SK-N-SH treated with all-trans-retinoic acid at 6 μM for 48 hours (cell line): ENCODE measurements at regions not wholly inside any gene's neighbourhood (a gene's known extent, or its start where the extent isn't known, plus 50 kb on each side); places are given as distances from the start of the nearest gene placed in this dataset.

ENCODE experiments used
- ATAC-seq: fragments of 200-7000 bp; cut with Tn5 transposase; 3 replicates; pipeline ENCODE4 v1.9.1; 2020; ENCODE audit warnings: mild to moderate bottlenecking, moderate library complexity
- ARNTL ChIP-seq: fragments of 450-650 bp; formaldehyde crosslinking; IDR thresholded peaks from 2 replicates; pipeline ENCODE4 v1.5.0; 2020; ENCODE audit warnings: low read depth, mild to moderate bottlenecking, moderate library complexity, borderline replicate concordance
- CREB5 ChIP-seq: fragments of 250-450 bp; sonication (Bioruptor Pico); IDR thresholded peaks from 2 replicates; pipeline ENCODE4 v1.5.1; 2020; ENCODE audit warnings: low read depth, mild to moderate bottlenecking, moderate library complexity
- CSDC2 ChIP-seq: fragments of 250-450 bp; sonication (Bioruptor Pico); IDR thresholded peaks from 2 replicates; pipeline ENCODE4 v1.5.0; 2020; ENCODE audit warnings: mild to moderate bottlenecking, moderate library complexity
- CSRNP3 ChIP-seq: fragments of 250-450 bp; sonication (Bioruptor Pico); IDR thresholded peaks from 2 replicates; pipeline ENCODE4 v1.5.1; 2021; ENCODE audit warnings: mild to moderate bottlenecking, moderate library complexity
- ESRRG ChIP-seq: fragments of 250-450 bp; sonication (Bioruptor Pico); IDR thresholded peaks from 2 replicates; pipeline ENCODE4 v1.6.1; 2021; ENCODE audit warnings: mild to moderate bottlenecking
- GLIS3 ChIP-seq: fragments of 250-450 bp; sonication (Bioruptor Pico); IDR thresholded peaks from 2 replicates; pipeline ENCODE4 v1.5.0; 2020; ENCODE audit warnings: mild to moderate bottlenecking, moderate library complexity
- ISL1 ChIP-seq: fragments of 250-450 bp; sonication (Bioruptor Pico); IDR thresholded peaks from 2 replicates; pipeline ENCODE4 v2.1.2; 2022; ENCODE audit warnings: mild to moderate bottlenecking, moderate library complexity
- PATZ1 ChIP-seq: fragments of 250-450 bp; sonication (Bioruptor Pico); IDR thresholded peaks from 2 replicates; pipeline ENCODE4 v1.8.0; 2020; ENCODE audit warnings: mild to moderate bottlenecking, moderate library complexity, borderline replicate concordance
- POU6F1 ChIP-seq: fragments of 250-450 bp; sonication (Bioruptor Pico); IDR thresholded peaks from 2 replicates; pipeline ENCODE4 v1.8.0; 2021; ENCODE audit warnings: low read depth, mild to moderate bottlenecking, moderate library complexity, borderline replicate concordance
- RARB ChIP-seq: fragments of 250-450 bp; sonication (Bioruptor Pico); IDR thresholded peaks from 2 replicates; pipeline ENCODE4 v1.8.0; 2021; ENCODE audit warnings: mild to moderate bottlenecking, moderate library complexity
- SNAI2 ChIP-seq: fragments of 250-450 bp; sonication (Bioruptor Pico); IDR thresholded peaks from 2 replicates; pipeline ENCODE4 v1.5.0; 2020; ENCODE audit warnings: mild to moderate bottlenecking, moderate library complexity
- TCF4 ChIP-seq: fragments of 250-450 bp; sonication (Bioruptor Pico); IDR thresholded peaks from 2 replicates; pipeline ENCODE4 v1.8.0; 2021; ENCODE audit warnings: mild to moderate bottlenecking, moderate library complexity, borderline replicate concordance
- TOX ChIP-seq: fragments of 250-450 bp; sonication (Bioruptor Pico); IDR thresholded peaks from 2 replicates; pipeline ENCODE4 v1.8.0; 2021; ENCODE audit warnings: mild to moderate bottlenecking, moderate library complexity, borderline replicate concordance
- TSHZ2 ChIP-seq: fragments of 250-450 bp; sonication (Bioruptor Pico); IDR thresholded peaks from 2 replicates; pipeline ENCODE4 v1.5.0; 2020; ENCODE audit warnings: mild to moderate bottlenecking, moderate library complexity
- ZFP3 ChIP-seq: fragments of 250-450 bp; sonication (Bioruptor Pico); IDR thresholded peaks from 2 replicates; pipeline ENCODE4 v1.5.0; 2020; ENCODE audit warnings: mild to moderate bottlenecking, moderate library complexity
- ZFP30 ChIP-seq: fragments of 450-650 bp; formaldehyde crosslinking; IDR thresholded peaks from 2 replicates; pipeline ENCODE4 v1.5.0; 2022; ENCODE audit warnings: mild to moderate bottlenecking, moderate library complexity
- ZNF565 ChIP-seq: fragments of 450-650 bp; formaldehyde crosslinking; conservative IDR thresholded peaks from 2 replicates; pipeline ENCODE4 v1.5.0; 2020; ENCODE audit warnings: low read depth, mild to moderate bottlenecking, moderate library complexity
- ZNF70 ChIP-seq: fragments of 450-650 bp; formaldehyde crosslinking; IDR thresholded peaks from 2 replicates; pipeline ENCODE4 v1.5.0; 2020; ENCODE audit warnings: mild to moderate bottlenecking, moderate library complexity
- ZNF8 ChIP-seq: fragments of 450-650 bp; formaldehyde crosslinking; IDR thresholded peaks from 2 replicates; pipeline ENCODE4 v1.5.0; 2020; ENCODE audit warnings: mild to moderate bottlenecking, moderate library complexity

GRCh38 chr6:144855375-144855774 is 570.2 kb downstream of the UTRN start:
- ATAC-seq: no peak
- TF ChIP-seq ZFP30 (CRISPR knock-in tag) (no peak), POU6F1 (no peak), TCF4 (CRISPR knock-in tag) (no peak), ZNF565 (CRISPR knock-in tag) (no peak)

GRCh38 chr6:144855812-144856531 is 570.8 kb downstream of the UTRN start:
- no peak for ATAC-seq
- no peak for TF ChIP-seq CREB5
- no peak for TF ChIP-seq TSHZ2 (CRISPR knock-in tag)
- TF ChIP-seq, all 23 proteins: peak for 0

- ATAC-seq: no peak
- TF ChIP-seq ZNF565 (CRISPR knock-in tag): no peak
Observed at GRCh38 chr6:144856622-144857021, 571.5 kb downstream of the UTRN start.

- TF ChIP-seq CSRNP3 (CRISPR knock-in tag) (no peak), ZNF8 (CRISPR knock-in tag) (no peak), CSDC2 (no peak), PATZ1 (no peak), ARNTL (no peak), GLIS3 (CRISPR knock-in tag) (no peak), RARB (no peak), ZFP30 (CRISPR knock-in tag) (no peak), ZNF70 (CRISPR knock-in tag) (no peak), TCF4 (CRISPR knock-in tag) (no peak)
- no peak for ATAC-seq
Observed at GRCh38 chr6:144857086-144857485, 572.0 kb downstream of the UTRN start.

- no peak for ATAC-seq
- no peak for TF ChIP-seq ARNTL
- no peak for TF ChIP-seq CSRNP3 (CRISPR knock-in tag)
- no peak for TF ChIP-seq ZFP3 (CRISPR knock-in tag)
- no peak for TF ChIP-seq ZNF8 (CRISPR knock-in tag)
- no peak for TF ChIP-seq ISL1
- no peak for TF ChIP-seq CSDC2
- TF ChIP-seq TSHZ2 (CRISPR knock-in tag): no peak
- no peak for TF ChIP-seq ZNF70 (CRISPR knock-in tag)
- no peak for TF ChIP-seq ESRRG (CRISPR knock-in tag)
- no peak for TF ChIP-seq TCF4 (CRISPR knock-in tag)
- TF ChIP-seq SNAI2: no peak
- no peak for TF ChIP-seq TOX (CRISPR knock-in tag)
Observed at GRCh38 chr6:144862769-144863168, 577.6 kb downstream of the UTRN start.
